Liver (tissue), 8 donors: ENCODE measurements at regions not wholly inside any gene's neighbourhood (a gene's known extent, or its start where the extent isn't known, plus 50 kb on each side); places are given as distances from the start of the nearest gene placed in this dataset.

Source experiments
- DNase-seq: peaks from one replicate; pipeline ENCODE4 v3.0.0-alpha.2; 2017; ENCODE audit warnings: low spot score
- H3K27ac ChIP-seq, 2 donors: one replicate each; pipeline ENCODE4 v1.7.0; 2013; ENCODE audit warnings: inconsistent platforms in 2 of 2, low read length in 2 of 2, control low read depth in 1 of 2, low read depth in 1 of 2, mild to moderate bottlenecking in 1 of 2
- H3K27me3 ChIP-seq, 4 donors: one replicate each; pipeline versions ENCODE4 v1.6.1 to v1.7.0; 2013; ENCODE audit warnings: low read length in 3 of 4, inconsistent platforms in 1 of 4, mild to moderate bottlenecking in 1 of 4, moderate library complexity in 1 of 4; ENCODE audit not compliant: control insufficient read depth in 4 of 4, insufficient read depth in 4 of 4
- H3K36me3 ChIP-seq, 4 donors: one replicate each; pipeline versions ENCODE4 v1.6.1 to v1.7.0; 2013; ENCODE audit warnings: low read length in 3 of 4, mild to moderate bottlenecking in 3 of 4, low read depth in 1 of 4, moderate library complexity in 1 of 4; ENCODE audit not compliant: control insufficient read depth in 4 of 4, insufficient read depth in 3 of 4
- H3K4me1 ChIP-seq, 4 donors: one replicate each; pipeline versions ENCODE4 v1.6.1 to v1.7.0; 2013; ENCODE audit warnings: low read length in 3 of 4, mild to moderate bottlenecking in 3 of 4, moderate library complexity in 1 of 4; ENCODE audit not compliant: control insufficient read depth in 4 of 4, insufficient read depth in 4 of 4
- H3K4me3 ChIP-seq, 3 donors: one replicate each; pipeline versions ENCODE4 v1.6.1 to v1.7.0; 2013; ENCODE audit warnings: low read length in 3 of 3, control low read depth in 1 of 3, low read depth in 1 of 3, mild to moderate bottlenecking in 1 of 3
- H3K9ac ChIP-seq, 2 donors: one replicate each; pipeline ENCODE4 v1.7.0; 2013; ENCODE audit warnings: low read length in 2 of 2, mild to moderate bottlenecking in 2 of 2, moderate library complexity in 2 of 2, control low read depth in 1 of 2, low read depth in 1 of 2
- H3K9me3 ChIP-seq, 4 donors: one replicate each; pipeline versions ENCODE4 v1.6.1 to v1.7.0; 2013; ENCODE audit warnings: low read length in 3 of 4; ENCODE audit not compliant: control insufficient read depth in 4 of 4
- EGR1 ChIP-seq, 2 donors: IDR thresholded peaks; 2 replicates each; pipeline ENCODE4 v1.6.1; 2016 to 2018; ENCODE audit warnings: antibody characterized with exemption in 2 of 2, low read depth in 2 of 2
- FOXA1 ChIP-seq: IDR thresholded peaks from 2 replicates; pipeline ENCODE4 v1.6.1; 2016; ENCODE audit warnings: antibody characterized with exemption
- FOXA2 ChIP-seq: IDR thresholded peaks from 2 replicates; pipeline ENCODE4 v1.6.1; 2016; ENCODE audit warnings: antibody characterized with exemption
- GABPA ChIP-seq, 2 donors: IDR thresholded peaks in 1 of 2; conservative IDR thresholded peaks in 1 of 2; 2 replicates each; pipeline ENCODE4 v1.6.1; 2016; ENCODE audit warnings: antibody characterized with exemption in 2 of 2, mild to moderate bottlenecking in 1 of 2, moderate library complexity in 1 of 2
- HNF4A ChIP-seq, 2 donors: conservative IDR thresholded peaks; 2 replicates each; pipeline ENCODE4 v1.6.1; 2016; ENCODE audit warnings: antibody characterized with exemption in 2 of 2, mild to moderate bottlenecking in 2 of 2
- HNF4G ChIP-seq: IDR thresholded peaks from 2 replicates; pipeline ENCODE4 v1.6.1; 2016; ENCODE audit warnings: antibody characterized with exemption
- JUND ChIP-seq, 2 donors: IDR thresholded peaks; 2 replicates each; pipeline ENCODE4 v1.6.1; 2016; ENCODE audit warnings: antibody characterized with exemption in 2 of 2
- MAX ChIP-seq: IDR thresholded peaks from 2 replicates; pipeline ENCODE4 v1.6.1; 2016; ENCODE audit warnings: antibody characterized with exemption
- NR2F2 ChIP-seq: IDR thresholded peaks from 2 replicates; pipeline ENCODE4 v1.6.1; 2016; ENCODE audit warnings: antibody characterized with exemption
- RXRA ChIP-seq, 2 donors: IDR thresholded peaks; 2 replicates each; pipeline ENCODE4 v1.6.1; 2017 to 2018; ENCODE audit warnings: antibody characterized with exemption in 2 of 2, mild to moderate bottlenecking in 1 of 2
- SP1 ChIP-seq: IDR thresholded peaks from 2 replicates; pipeline ENCODE4 v1.6.1; 2018; ENCODE audit warnings: antibody characterized with exemption, mild to moderate bottlenecking
- TAF1 ChIP-seq: conservative IDR thresholded peaks from 2 replicates; pipeline ENCODE4 v1.6.1; 2016; ENCODE audit warnings: antibody characterized with exemption, mild to moderate bottlenecking
- YY1 ChIP-seq: IDR thresholded peaks from 2 replicates; pipeline ENCODE4 v1.6.1; 2016; ENCODE audit warnings: antibody characterized with exemption, mild to moderate bottlenecking
- WGBS: extraction: QIAGEN DNeasy Blood & Tissue Kit; methylation state at CpG from one replicate; pipeline ENCODE4 v1.1.7; 2013; 5-methylcytosine and 5-hydroxymethylcytosine counted together
- TF ChIP-seq, protein P1 (sequence below): fragments of 150-350 bp; IDR thresholded peaks from 2 replicates; pipeline ENCODE4 v1.5.1; 2017; ENCODE audit warnings: improper control_type of control experiment, low read depth, low read length; ENCODE audit not compliant: missing input control
- TF ChIP-seq, protein P2 (sequence below): IDR thresholded peaks from 2 replicates; pipeline ENCODE4 v1.6.1; 2016; ENCODE audit warnings: antibody characterized with exemption, mild to moderate bottlenecking
- TF ChIP-seq, protein P3 (sequence below): IDR thresholded peaks from 2 replicates; pipeline ENCODE4 v1.6.1; 2016; ENCODE audit warnings: antibody characterized with exemption
- TF ChIP-seq, protein P4 (sequence below): IDR thresholded peaks from 2 replicates; pipeline ENCODE4 v1.6.1; 2016; ENCODE audit warnings: antibody characterized with exemption
- donor health status: healthy.
- donor health status: healthy.
- donor health status: healthy.
- donor health status: healthy.
- donor health status: healthy.

GRCh38 chr7:10703981-10704380, 269.7 kb upstream of the PHF14 start:
- peaks cover 0 to 13% (median 6%) of the 10 kb centered on the region in 4 donors for H3K4me1 ChIP-seq
- no peak overlapping the region for H3K27ac ChIP-seq
- H3K9ac ChIP-seq = no peak overlapping the region
- DNase-seq = no peak
- no peak for TF ChIP-seq SP1
- TF ChIP-seq NR2F2 = no peak
- TF ChIP-seq, protein P1, sequence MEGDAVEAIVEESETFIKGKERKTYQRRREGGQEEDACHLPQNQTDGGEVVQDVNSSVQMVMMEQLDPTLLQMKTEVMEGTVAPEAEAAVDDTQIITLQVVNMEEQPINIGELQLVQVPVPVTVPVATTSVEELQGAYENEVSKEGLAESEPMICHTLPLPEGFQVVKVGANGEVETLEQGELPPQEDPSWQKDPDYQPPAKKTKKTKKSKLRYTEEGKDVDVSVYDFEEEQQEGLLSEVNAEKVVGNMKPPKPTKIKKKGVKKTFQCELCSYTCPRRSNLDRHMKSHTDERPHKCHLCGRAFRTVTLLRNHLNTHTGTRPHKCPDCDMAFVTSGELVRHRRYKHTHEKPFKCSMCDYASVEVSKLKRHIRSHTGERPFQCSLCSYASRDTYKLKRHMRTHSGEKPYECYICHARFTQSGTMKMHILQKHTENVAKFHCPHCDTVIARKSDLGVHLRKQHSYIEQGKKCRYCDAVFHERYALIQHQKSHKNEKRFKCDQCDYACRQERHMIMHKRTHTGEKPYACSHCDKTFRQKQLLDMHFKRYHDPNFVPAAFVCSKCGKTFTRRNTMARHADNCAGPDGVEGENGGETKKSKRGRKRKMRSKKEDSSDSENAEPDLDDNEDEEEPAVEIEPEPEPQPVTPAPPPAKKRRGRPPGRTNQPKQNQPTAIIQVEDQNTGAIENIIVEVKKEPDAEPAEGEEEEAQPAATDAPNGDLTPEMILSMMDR = no peak
- no peak for TF ChIP-seq YY1
- TF ChIP-seq EGR1 (IDR thresholded peaks at IDR 0.05; ENCODE audit: low read depth in 2 of 2) = no peak
- TF ChIP-seq GABPA (IDR thresholded peaks at IDR 0.05 in 1 of 2, conservative IDR thresholded peaks at IDR 0.05 in 1 of 2) = no peak
- TF ChIP-seq FOXA2 = no peak
- TF ChIP-seq, protein P2, sequence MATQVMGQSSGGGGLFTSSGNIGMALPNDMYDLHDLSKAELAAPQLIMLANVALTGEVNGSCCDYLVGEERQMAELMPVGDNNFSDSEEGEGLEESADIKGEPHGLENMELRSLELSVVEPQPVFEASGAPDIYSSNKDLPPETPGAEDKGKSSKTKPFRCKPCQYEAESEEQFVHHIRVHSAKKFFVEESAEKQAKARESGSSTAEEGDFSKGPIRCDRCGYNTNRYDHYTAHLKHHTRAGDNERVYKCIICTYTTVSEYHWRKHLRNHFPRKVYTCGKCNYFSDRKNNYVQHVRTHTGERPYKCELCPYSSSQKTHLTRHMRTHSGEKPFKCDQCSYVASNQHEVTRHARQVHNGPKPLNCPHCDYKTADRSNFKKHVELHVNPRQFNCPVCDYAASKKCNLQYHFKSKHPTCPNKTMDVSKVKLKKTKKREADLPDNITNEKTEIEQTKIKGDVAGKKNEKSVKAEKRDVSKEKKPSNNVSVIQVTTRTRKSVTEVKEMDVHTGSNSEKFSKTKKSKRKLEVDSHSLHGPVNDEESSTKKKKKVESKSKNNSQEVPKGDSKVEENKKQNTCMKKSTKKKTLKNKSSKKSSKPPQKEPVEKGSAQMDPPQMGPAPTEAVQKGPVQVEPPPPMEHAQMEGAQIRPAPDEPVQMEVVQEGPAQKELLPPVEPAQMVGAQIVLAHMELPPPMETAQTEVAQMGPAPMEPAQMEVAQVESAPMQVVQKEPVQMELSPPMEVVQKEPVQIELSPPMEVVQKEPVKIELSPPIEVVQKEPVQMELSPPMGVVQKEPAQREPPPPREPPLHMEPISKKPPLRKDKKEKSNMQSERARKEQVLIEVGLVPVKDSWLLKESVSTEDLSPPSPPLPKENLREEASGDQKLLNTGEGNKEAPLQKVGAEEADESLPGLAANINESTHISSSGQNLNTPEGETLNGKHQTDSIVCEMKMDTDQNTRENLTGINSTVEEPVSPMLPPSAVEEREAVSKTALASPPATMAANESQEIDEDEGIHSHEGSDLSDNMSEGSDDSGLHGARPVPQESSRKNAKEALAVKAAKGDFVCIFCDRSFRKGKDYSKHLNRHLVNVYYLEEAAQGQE = no peak
- TF ChIP-seq HNF4G = no peak
- TF ChIP-seq, protein P3, sequence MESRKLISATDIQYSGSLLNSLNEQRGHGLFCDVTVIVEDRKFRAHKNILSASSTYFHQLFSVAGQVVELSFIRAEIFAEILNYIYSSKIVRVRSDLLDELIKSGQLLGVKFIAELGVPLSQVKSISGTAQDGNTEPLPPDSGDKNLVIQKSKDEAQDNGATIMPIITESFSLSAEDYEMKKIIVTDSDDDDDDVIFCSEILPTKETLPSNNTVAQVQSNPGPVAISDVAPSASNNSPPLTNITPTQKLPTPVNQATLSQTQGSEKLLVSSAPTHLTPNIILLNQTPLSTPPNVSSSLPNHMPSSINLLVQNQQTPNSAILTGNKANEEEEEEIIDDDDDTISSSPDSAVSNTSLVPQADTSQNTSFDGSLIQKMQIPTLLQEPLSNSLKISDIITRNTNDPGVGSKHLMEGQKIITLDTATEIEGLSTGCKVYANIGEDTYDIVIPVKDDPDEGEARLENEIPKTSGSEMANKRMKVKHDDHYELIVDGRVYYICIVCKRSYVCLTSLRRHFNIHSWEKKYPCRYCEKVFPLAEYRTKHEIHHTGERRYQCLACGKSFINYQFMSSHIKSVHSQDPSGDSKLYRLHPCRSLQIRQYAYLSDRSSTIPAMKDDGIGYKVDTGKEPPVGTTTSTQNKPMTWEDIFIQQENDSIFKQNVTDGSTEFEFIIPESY = no peak
- no peak for TF ChIP-seq HNF4A (conservative IDR thresholded peaks at IDR 0.05)
- TF ChIP-seq FOXA1 = no peak
- TF ChIP-seq RXRA (IDR thresholded peaks at IDR 0.05) = no peak
- no peak for TF ChIP-seq JUND (IDR thresholded peaks at IDR 0.05)
- TF ChIP-seq, protein P4, sequence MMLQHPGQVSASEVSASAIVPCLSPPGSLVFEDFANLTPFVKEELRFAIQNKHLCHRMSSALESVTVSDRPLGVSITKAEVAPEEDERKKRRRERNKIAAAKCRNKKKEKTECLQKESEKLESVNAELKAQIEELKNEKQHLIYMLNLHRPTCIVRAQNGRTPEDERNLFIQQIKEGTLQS = no peak
- no peak for TF ChIP-seq MAX
- H3K36me3 ChIP-seq = no peaks in the 10 kb centered on the region
- no peaks in the 10 kb centered on the region for H3K27me3 ChIP-seq
- no peaks in the 10 kb centered on the region for H3K9me3 ChIP-seq
- no peak overlapping the region for H3K4me3 ChIP-seq
- 99% methylated on average over 1 of the region's 1 CpG for WGBS

GRCh38 chr7:10704653-10705052, 269.0 kb upstream of the PHF14 start:
- Histone ChIP-seq H3K27me3 (no peaks in the 10 kb centered on the region), H3K4me1 (peaks cover 0 to 13% (median 6%) of the 10 kb centered on the region in 4 donors), H3K9ac (no peak overlapping the region), H3K4me3 (no peak overlapping the region), H3K36me3 (no peaks in the 10 kb centered on the region), H3K9me3 (no peaks in the 10 kb centered on the region), H3K27ac (no peak overlapping the region)
- 95% methylated on average over 4 of the region's 4 CpGs for WGBS
- TF ChIP-seq YY1 (no peak), FOXA1 (no peak), TAF1 (no peak)
- no peak for DNase-seq
